Transverse colon (tissue), 4 donors: ENCODE measurements at regions not wholly inside any gene's neighbourhood (a gene's known extent, or its start where the extent isn't known, plus 50 kb on each side); places are given as distances from the start of the nearest gene placed in this dataset.

Source experiments
- DNase-seq: peaks from one replicate; pipeline ENCODE4 v3.0.0-alpha.2; 2019
- H3K27ac ChIP-seq, 4 donors: fragments of 200-600 bp; sonication (generic); 2 replicates each; pipeline ENCODE4 v1.5.1; 2016 to 2018; ENCODE audit warnings: inconsistent platforms in 4 of 4
- H3K27me3 ChIP-seq: fragments of 200-600 bp; sonication (generic); 2 replicates; pipeline ENCODE4 v1.5.1; 2017; ENCODE audit warnings: inconsistent platforms
- H3K36me3 ChIP-seq, 4 donors: fragments of 200-600 bp; sonication (generic); 2 replicates each; pipeline ENCODE4 v1.5.1; 2017 to 2019; ENCODE audit warnings: inconsistent platforms in 4 of 4
- H3K4me1 ChIP-seq, 4 donors: fragments of 200-600 bp; sonication (generic); 2 replicates each; pipeline ENCODE4 v1.5.1; 2017 to 2020; ENCODE audit warnings: inconsistent platforms in 4 of 4
- H3K4me3 ChIP-seq, 4 donors: fragments of 200-600 bp; sonication (generic); 1 replicate in 1 of 4; 2 replicates in 3 of 4; pipeline versions ENCODE4 v1.5.1 to v1.6.1; 2017 to 2019; ENCODE audit warnings: inconsistent platforms in 4 of 4
- H3K9me3 ChIP-seq, 2 donors: fragments of 200-600 bp; sonication (generic); 2 replicates each; pipeline ENCODE4 v1.5.1; 2017 to 2019; ENCODE audit warnings: inconsistent platforms in 2 of 2
- CTCF ChIP-seq, 5 experiments: fragments of 200-600 bp in 3 of 5; fragments of 450-650 bp in 2 of 5; sonication (generic) in 3 of 5; IDR thresholded peaks; 1 replicate in 2 of 5; 2 replicates in 3 of 5; pipeline ENCODE4 v1.5.1; 2016 to 2017; ENCODE audit warnings: antibody characterized with exemption in 5 of 5, inconsistent platforms in 3 of 5, mild to moderate bottlenecking in 2 of 5, moderate library complexity in 1 of 5
- EP300 ChIP-seq: sonication (generic); formaldehyde crosslinking; IDR thresholded peaks from one replicate; pipeline ENCODE4 v1.6.1; 2017; ENCODE audit warnings: antibody characterized with exemption, low read depth
- POLR2A ChIP-seq: fragments of 450-650 bp; IDR thresholded peaks from one replicate; pipeline ENCODE4 v1.6.1; 2016; ENCODE audit warnings: antibody characterized with exemption, mild to moderate bottlenecking, moderate library complexity
- POLR2AphosphoS5 ChIP-seq, 3 donors: sonication (generic); formaldehyde crosslinking; IDR thresholded peaks; one replicate each; pipeline ENCODE4 v1.6.1; 2016; ENCODE audit warnings: antibody characterized with exemption in 3 of 3
- WGBS, 2 donors: methylation state at CpG; one replicate each; pipeline ENCODE4 v1.1.5; 2018; ENCODE audit warnings: low coverage in 1 of 2; 5-methylcytosine and 5-hydroxymethylcytosine counted together
- in situ Hi-C, 4 donors: fragments of 200-750 bp; cut with MboI; loops; one replicate each; pipeline versions ENCODE4 v1.15.0 to v1.15.1; 2017; ENCODE audit warnings: low sequenced_read_pairs in 3 of 4, low pct_ligation_motif_present in 1 of 4, low pct_unique_long_range_greater_than_20kb in 1 of 4
- intact Hi-C: fragments of 100-400 bp; cut with DNase I; formaldehyde crosslinking; loops from one replicate; pipeline ENCODE4 v1.15.1; 2023; ENCODE audit warnings: low total_unique reads

- Histone ChIP-seq H3K9me3 (no peaks in the 10 kb centered on the region), H3K4me1 (no peaks in the 10 kb centered on the region), H3K27ac (no peak overlapping the region), H3K36me3 (no peaks in the 10 kb centered on the region), H3K27me3 (no peaks in the 10 kb centered on the region), H3K4me3 (no peak overlapping the region)
- WGBS, 2 donors, result 0 to 45% methylated on average over 1 to 4 of the region's 4 CpGs
- no peak for DNase-seq
- in situ Hi-C loops (no loop called here), intact Hi-C loops (no loop called here)
- TF ChIP-seq EP300, result no peak
- no peak for TF ChIP-seq POLR2A
- no peak for TF ChIP-seq CTCF (IDR thresholded peaks at IDR 0.05)
Measured at GRCh38 chr10:111974325-111974724, 209.2 kb downstream of the GPAM start.

GRCh38 chr10:111976557-111976956 lies 207.0 kb downstream of the GPAM start:
- Histone ChIP-seq H3K9me3 (no peaks in the 10 kb centered on the region), H3K27me3 (no peaks in the 10 kb centered on the region), H3K36me3 (no peaks in the 10 kb centered on the region), H3K4me3 (no peak overlapping the region), H3K4me1 (no peaks in the 10 kb centered on the region), H3K27ac (no peak overlapping the region)
- in situ Hi-C loops, result no loop called here
- intact Hi-C loops, result no loop called here
- DNase-seq, result no peak
- TF ChIP-seq POLR2A (no peak), EP300 (no peak), POLR2AphosphoS5 (IDR thresholded peaks at IDR 0.05) (no peak), CTCF (IDR thresholded peaks at IDR 0.05) (no peak)
- WGBS, 2 donors, result 71 to 86% methylated on average over 2 of the region's 2 CpGs

GRCh38 chr10:111984057-111984456 lies 199.5 kb downstream of the GPAM start:
- WGBS, 2 donors, result 87 to 100% methylated on average over 1 to 6 of the region's 6 CpGs
- Histone ChIP-seq H3K4me1 (no peaks in the 10 kb centered on the region), H3K27ac (no peak overlapping the region), H3K27me3 (no peaks in the 10 kb centered on the region), H3K9me3 (no peaks in the 10 kb centered on the region), H3K36me3 (no peaks in the 10 kb centered on the region), H3K4me3 (no peak overlapping the region)
- intact Hi-C loops (no loop called here), in situ Hi-C loops (no loop called here)
- DNase-seq, result no peak
- TF ChIP-seq CTCF (IDR thresholded peaks at IDR 0.05) (no peak), EP300 (no peak), POLR2A (no peak), POLR2AphosphoS5 (IDR thresholded peaks at IDR 0.05) (no peak)

GRCh38 chr10:111986079-111986478 lies 197.5 kb downstream of the GPAM start:
- no peak for TF ChIP-seq EP300
- no peak for TF ChIP-seq POLR2AphosphoS5 (IDR thresholded peaks at IDR 0.05)
- TF ChIP-seq POLR2A, result no peak
- no peak for TF ChIP-seq CTCF (IDR thresholded peaks at IDR 0.05)
- in situ Hi-C loops (no loop called here), intact Hi-C loops (no loop called here)
- no peaks in the 10 kb centered on the region for H3K27me3 ChIP-seq
- H3K4me3 ChIP-seq, result no peak overlapping the region
- no peaks in the 10 kb centered on the region for H3K36me3 ChIP-seq
- peak overlapping the region in 2 of 4 donors; percentile 7 to 11 for H3K27ac ChIP-seq
- H3K4me1 ChIP-seq, result no peaks in the 10 kb centered on the region
- no peaks in the 10 kb centered on the region for H3K9me3 ChIP-seq
- no peak for DNase-seq
